Natural killer cell (primary cell): ENCODE measurements at regions not wholly inside any gene's neighbourhood (a gene's known extent, or its start where the extent isn't known, plus 50 kb on each side); places are given as distances from the start of the nearest gene placed in this dataset.
"Not testable (repeated sequence)": the region's sequence is repeated elsewhere in the genome, so short reads cannot be mapped to it uniquely, and the experiment has no call there.

ENCODE experiments used
- ATAC-seq, 3 donors: fragments of 150-1000 bp in 2 of 3; fragments of 200-7000 bp in 1 of 3; cut with Tn5 transposase; 1 replicate in 1 of 3; 2 replicates in 2 of 3; pipeline ENCODE4 v1.10.0; 2021; ENCODE audit warnings: mild to moderate bottlenecking in 2 of 3, moderate library complexity in 2 of 3
- DNase-seq, 2 donors: peaks; one replicate each; pipeline versions ENCODE4 v3.0.0 to v3.0.0-alpha.2; 2013 to 2021; ENCODE audit warnings: mixed read lengths in 1 of 2
- H3K27ac ChIP-seq: one replicate; pipeline ENCODE4 v1.5.1; 2013; ENCODE audit warnings: mild to moderate bottlenecking, low read length
- H3K27me3 ChIP-seq: one replicate; pipeline ENCODE4 v1.6.1; 2013; ENCODE audit warnings: low read length; ENCODE audit not compliant: control insufficient read depth, insufficient read depth
- H3K36me3 ChIP-seq: one replicate; pipeline ENCODE4 v1.6.1; 2013; ENCODE audit warnings: low read length; ENCODE audit not compliant: control insufficient read depth, insufficient read depth
- H3K4me1 ChIP-seq: one replicate; pipeline ENCODE4 v1.6.1; 2013; ENCODE audit warnings: low read length; ENCODE audit not compliant: control insufficient read depth, insufficient read depth
- H3K4me3 ChIP-seq: one replicate; pipeline ENCODE4 v1.5.1; 2013; ENCODE audit warnings: low read length
- H3K9me3 ChIP-seq: one replicate; pipeline ENCODE4 v1.6.1; 2013; ENCODE audit warnings: low read length; ENCODE audit not compliant: control insufficient read depth, insufficient read depth
- H3K27ac Mint-ChIP-seq, 2 donors: one replicate each; pipeline ENCODE4 v1.8.0; 2022; ENCODE audit warnings: mild to moderate bottlenecking in 2 of 2, mixed read lengths in 2 of 2, moderate library complexity in 1 of 2
- H3K27me3 Mint-ChIP-seq, 2 donors: one replicate each; pipeline ENCODE4 v1.8.0; 2022; ENCODE audit warnings: low read depth in 2 of 2, mixed read lengths in 2 of 2
- H3K36me3 Mint-ChIP-seq: one replicate; pipeline ENCODE4 v1.8.0; 2022; ENCODE audit warnings: mixed read lengths
- H3K4me1 Mint-ChIP-seq, 2 donors: one replicate each; pipeline ENCODE4 v1.8.0; 2022; ENCODE audit warnings: mixed read lengths in 2 of 2
- H3K4me3 Mint-ChIP-seq: one replicate; pipeline ENCODE4 v1.8.0; 2022; ENCODE audit warnings: mild to moderate bottlenecking, moderate library complexity, mixed read lengths
- H3K9me3 Mint-ChIP-seq, 2 donors: one replicate each; pipeline ENCODE4 v1.8.0; 2022; ENCODE audit warnings: mixed read lengths in 2 of 2
- WGBS: methylation state at CpG from one replicate; pipeline ENCODE4 v1.1.7; 2013; ENCODE audit warnings: missing lambda C conversion rate; ENCODE audit not compliant: insufficient coverage; 5-methylcytosine and 5-hydroxymethylcytosine counted together
- intact Hi-C: fragments of 100-400 bp; cut with micrococcal nuclease; formaldehyde crosslinking; loops from one replicate; pipeline ENCODE4 v1.14.2; 2022
- TF ChIP-seq, protein P1 (sequence below): fragments of 200-600 bp; IDR thresholded peaks from one replicate; pipeline ENCODE4 v1.8.0; 2022; ENCODE audit warnings: antibody characterized with exemption

DNA sequence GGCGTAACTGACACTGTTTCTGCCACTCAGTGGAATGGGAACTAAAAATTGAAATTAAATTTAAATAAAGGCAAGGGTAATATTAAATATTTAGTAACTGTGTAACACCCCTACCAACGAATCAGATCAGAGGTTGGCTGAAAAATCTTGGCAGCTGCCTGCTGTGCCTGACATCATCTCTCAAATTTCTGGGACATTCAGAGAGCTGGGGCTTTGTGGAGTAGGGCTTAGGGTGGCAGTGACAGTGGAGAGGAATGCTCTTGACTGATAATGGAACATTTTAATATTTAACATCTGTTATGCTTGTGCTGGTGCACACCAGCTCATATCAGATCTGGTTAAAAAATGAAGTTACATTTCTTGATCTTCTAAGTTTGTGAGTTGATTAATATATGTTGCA, 62.2 kb downstream of the RFPL4B start:
- H3K27ac ChIP-seq, result no peak overlapping the region
- H3K4me3 ChIP-seq, result no peak overlapping the region
- H3K9me3 ChIP-seq, result no peaks in the 10 kb centered on the region
- DNase-seq (no peak), ATAC-seq (no peak)
- H3K36me3 ChIP-seq, result no peaks in the 10 kb centered on the region
- Mint-ChIP-seq H3K27ac (no peak overlapping the region), H3K9me3 (no peaks in the 10 kb centered on the region), H3K4me3 (no peak overlapping the region), H3K27me3 (peaks cover 5 to 10% of the 10 kb centered on the region in 2 donors), H3K4me1 (no peaks in the 10 kb centered on the region), H3K36me3 (no peaks in the 10 kb centered on the region)
- H3K4me1 ChIP-seq, result no peaks in the 10 kb centered on the region
- intact Hi-C loops, result no loop called here
- WGBS, result 90% methylated on average over 2 of the region's 2 CpGs
- H3K27me3 ChIP-seq, result no peaks in the 10 kb centered on the region
- TF ChIP-seq, protein P1, sequence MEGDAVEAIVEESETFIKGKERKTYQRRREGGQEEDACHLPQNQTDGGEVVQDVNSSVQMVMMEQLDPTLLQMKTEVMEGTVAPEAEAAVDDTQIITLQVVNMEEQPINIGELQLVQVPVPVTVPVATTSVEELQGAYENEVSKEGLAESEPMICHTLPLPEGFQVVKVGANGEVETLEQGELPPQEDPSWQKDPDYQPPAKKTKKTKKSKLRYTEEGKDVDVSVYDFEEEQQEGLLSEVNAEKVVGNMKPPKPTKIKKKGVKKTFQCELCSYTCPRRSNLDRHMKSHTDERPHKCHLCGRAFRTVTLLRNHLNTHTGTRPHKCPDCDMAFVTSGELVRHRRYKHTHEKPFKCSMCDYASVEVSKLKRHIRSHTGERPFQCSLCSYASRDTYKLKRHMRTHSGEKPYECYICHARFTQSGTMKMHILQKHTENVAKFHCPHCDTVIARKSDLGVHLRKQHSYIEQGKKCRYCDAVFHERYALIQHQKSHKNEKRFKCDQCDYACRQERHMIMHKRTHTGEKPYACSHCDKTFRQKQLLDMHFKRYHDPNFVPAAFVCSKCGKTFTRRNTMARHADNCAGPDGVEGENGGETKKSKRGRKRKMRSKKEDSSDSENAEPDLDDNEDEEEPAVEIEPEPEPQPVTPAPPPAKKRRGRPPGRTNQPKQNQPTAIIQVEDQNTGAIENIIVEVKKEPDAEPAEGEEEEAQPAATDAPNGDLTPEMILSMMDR, result no peak

DNA sequence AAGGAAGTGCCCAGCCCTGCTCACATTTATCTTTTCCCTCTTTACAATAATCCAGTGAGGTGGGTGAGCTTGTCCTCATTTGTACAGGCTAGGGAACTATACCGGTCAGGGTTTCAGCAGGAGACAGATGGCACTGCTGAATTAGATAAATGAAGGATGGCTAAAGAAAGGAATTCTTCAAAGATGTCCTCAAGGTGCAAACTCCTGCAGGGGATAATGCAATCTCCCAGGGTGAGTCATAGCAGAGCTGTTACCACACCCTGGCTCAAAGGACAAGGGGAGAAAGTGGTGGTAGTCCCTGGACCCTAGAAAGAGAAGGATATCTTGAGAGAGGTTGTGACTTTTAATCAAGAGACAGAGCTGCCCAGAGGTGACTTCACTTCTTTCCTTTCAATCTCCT, 66.7 kb downstream of the RFPL4B start:
- ATAC-seq (no peak), DNase-seq (no peak)
- 71% methylated on average over 1 of the region's 1 CpG for WGBS
- H3K27me3 ChIP-seq, result no peaks in the 10 kb centered on the region
- Mint-ChIP-seq H3K27ac (no peak overlapping the region), H3K36me3 (no peaks in the 10 kb centered on the region), H3K27me3 (peaks cover 3 to 12% of the 10 kb centered on the region in 2 donors), H3K4me1 (no peaks in the 10 kb centered on the region), H3K4me3 (no peak overlapping the region), H3K9me3 (peaks cover 0 to 3% of the 10 kb centered on the region in 2 donors)
- no peaks in the 10 kb centered on the region for H3K4me1 ChIP-seq
- H3K4me3 ChIP-seq, result no peak overlapping the region
- intact Hi-C loops, result no loop called here
- TF ChIP-seq, protein P1, result no peak
- H3K9me3 ChIP-seq, result peaks cover 4% of the 10 kb centered on the region
- no peaks in the 10 kb centered on the region for H3K36me3 ChIP-seq
- H3K27ac ChIP-seq, result no peak overlapping the region

DNA sequence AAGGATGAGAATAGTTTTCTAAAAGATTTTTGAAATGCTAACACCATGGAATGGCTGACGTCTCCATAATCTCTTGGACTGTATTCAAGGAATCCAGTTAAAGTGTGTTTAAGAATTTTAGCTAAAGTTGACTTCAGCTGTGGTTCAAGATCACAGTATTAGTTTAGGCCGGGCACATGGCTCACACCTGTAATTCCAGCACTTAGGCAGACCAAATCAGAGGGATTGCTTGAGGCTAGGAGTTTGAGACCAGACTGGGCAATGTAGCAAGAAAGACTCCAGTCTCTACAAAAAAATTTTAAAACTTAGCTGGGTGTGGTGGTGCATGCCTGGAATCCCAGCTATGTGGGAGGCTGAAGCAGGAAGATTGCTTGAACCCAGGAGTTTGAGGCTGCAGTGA, 68.2 kb downstream of the RFPL4B start:
- 77% methylated on average over 2 of the region's 2 CpGs for WGBS
- H3K4me1 Mint-ChIP-seq, result no peaks in the 10 kb centered on the region
- no peak overlapping the region for H3K4me3 Mint-ChIP-seq

DNA sequence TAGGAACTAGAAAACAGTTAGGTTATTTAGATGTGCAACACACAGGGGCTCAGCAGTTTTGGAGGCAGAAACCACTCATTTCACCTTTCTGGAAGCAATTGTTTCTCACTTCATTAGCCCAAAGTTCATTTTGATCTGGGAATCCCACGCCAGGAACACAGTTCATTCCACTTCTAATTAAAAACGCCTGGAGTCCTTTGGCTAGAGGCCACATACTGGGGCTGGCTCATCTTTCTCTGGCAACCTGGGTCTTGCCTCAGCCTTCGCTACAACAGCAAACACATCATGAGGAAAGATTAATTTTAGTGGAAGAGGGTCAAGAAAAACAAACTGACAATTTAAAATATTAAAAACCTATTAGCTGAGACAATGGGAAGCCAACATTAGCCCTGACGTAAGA, 69.7 kb downstream of the RFPL4B start:
- DNase-seq (no peak), ATAC-seq (no peak)
- H3K9me3 ChIP-seq, result peaks cover 4% of the 10 kb centered on the region
- H3K36me3 Mint-ChIP-seq, result no peaks in the 10 kb centered on the region
- H3K27ac ChIP-seq, result no peak overlapping the region
- WGBS, result 82% methylated on average over 3 of the region's 4 CpGs
- TF ChIP-seq, protein P1, result no peak
- no peak overlapping the region for H3K4me3 Mint-ChIP-seq
- H3K4me1 ChIP-seq, result no peaks in the 10 kb centered on the region
- H3K27me3 Mint-ChIP-seq, result peaks cover 3 to 12% of the 10 kb centered on the region in 2 donors
- no peaks in the 10 kb centered on the region for H3K27me3 ChIP-seq
- intact Hi-C loops, result no loop called here
- peaks cover 0 to 6% of the 10 kb centered on the region in 2 donors for H3K9me3 Mint-ChIP-seq
- no peaks in the 10 kb centered on the region for H3K36me3 ChIP-seq
- H3K4me1 Mint-ChIP-seq, result no peaks in the 10 kb centered on the region
- no peak overlapping the region for H3K4me3 ChIP-seq
- no peak overlapping the region for H3K27ac Mint-ChIP-seq

More for the DNA sequence above, 68.2 kb downstream of the RFPL4B start:
- H3K27me3 Mint-ChIP-seq, result peaks cover 3 to 12% of the 10 kb centered on the region in 2 donors
- H3K4me3 ChIP-seq, result no peak overlapping the region
- no peaks in the 10 kb centered on the region for H3K36me3 Mint-ChIP-seq
- intact Hi-C loops, result no loop called here
- ATAC-seq, result no peak
- no peaks in the 10 kb centered on the region for H3K36me3 ChIP-seq
- DNase-seq, result no peak
- TF ChIP-seq, protein P1, result no peak
- no peaks in the 10 kb centered on the region for H3K4me1 ChIP-seq
- H3K27ac ChIP-seq, result no peak overlapping the region
- peaks cover 0 to 5% of the 10 kb centered on the region in 2 donors for H3K9me3 Mint-ChIP-seq
- H3K27ac Mint-ChIP-seq, result no peak overlapping the region
- peaks cover 4% of the 10 kb centered on the region for H3K9me3 ChIP-seq
- H3K27me3 ChIP-seq, result no peaks in the 10 kb centered on the region

DNA sequence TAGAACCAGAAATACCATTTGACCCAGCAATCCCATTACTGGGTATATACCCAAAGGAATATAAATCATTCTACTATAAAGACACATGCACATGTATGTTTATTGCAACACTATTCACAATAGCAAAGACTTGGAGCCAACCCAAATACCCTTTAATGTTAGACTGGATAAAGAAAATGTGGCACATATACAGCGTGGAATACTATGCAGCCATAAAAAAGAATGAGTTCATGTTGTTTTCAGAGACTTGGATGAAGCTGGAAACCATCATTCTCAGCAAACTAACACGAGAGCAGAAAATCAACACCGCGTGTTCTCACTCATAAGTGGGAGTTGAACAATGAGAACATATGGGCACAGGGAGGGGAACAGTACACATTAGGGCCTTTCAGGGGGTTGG, 79.9 kb downstream of the RFPL4B start:
- not testable (repeated sequence) for H3K27me3 Mint-ChIP-seq

More for the DNA sequence above, 79.9 kb downstream of the RFPL4B start:
- H3K4me3 Mint-ChIP-seq, H3K36me3 ChIP-seq, intact Hi-C loops, H3K9me3 Mint-ChIP-seq, H3K27ac ChIP-seq, H3K4me1 Mint-ChIP-seq, H3K9me3 ChIP-seq, H3K4me3 ChIP-seq, H3K27ac Mint-ChIP-seq, H3K36me3 Mint-ChIP-seq, ATAC-seq, H3K27me3 ChIP-seq, H3K4me1 ChIP-seq, DNase-seq: not testable (repeated sequence)
- WGBS, result 90% methylated on average over 4 of the region's 4 CpGs
